ENCODE measurements at regions not wholly inside any gene's neighbourhood (a gene's known extent, or its start where the extent isn't known, plus 50 kb on each side); places are given as distances from the start of the nearest gene placed in this dataset. TPM values are rescaled to one million over a fixed set of nuclear protein-coding genes. Genes with fewer than 3 reads are reported as not detected.

Small RNA genes in the stretch of these regions (microRNA-seq; reads per million reads assigned to microRNA genes)
- gene MIR1268A (ENCODE audit: borderline number of aligned reads) = not detected

Data from mesenteric fat pad (tissue), 1 donor.